T-helper 1 cell treated with Interleukin-12 subunit alpha and Interleukin-12 subunit beta and Interleukin-4 antibody, amounts not matched to agents 30 ng/mL and 1 ng/mL, for 36 hours (primary cell): ENCODE measurements at regions not wholly inside any gene's neighbourhood (a gene's known extent, or its start where the extent isn't known, plus 50 kb on each side); places are given as distances from the start of the nearest gene placed in this dataset.
"Not testable (repeated sequence)": the region's sequence is repeated elsewhere in the genome, so short reads cannot be mapped to it uniquely, and the experiment has no call there.

Experiments used
- intact Hi-C: fragments of 100-400 bp; cut with micrococcal nuclease; formaldehyde crosslinking; loops from one replicate; pipeline ENCODE4 v1.15.1; 2024

GRCh38 chr9:135400496-135400895 is 79.1 kb upstream of the PPP1R26 start:
- intact Hi-C loops: no loop called here

GRCh38 chr9:135401218-135401617 is 78.4 kb upstream of the PPP1R26 start:
- intact Hi-C loops: no loop called here

- intact Hi-C loops: no loop called here
Observed at GRCh38 chr9:135402048-135402738, 77.4 kb upstream of the PPP1R26 start.

GRCh38 chr9:135402739-135403695 is 76.6 kb upstream of the PPP1R26 start:
- intact Hi-C loops: no loop called here

GRCh38 chr9:135403733-135404450 is 75.7 kb upstream of the PPP1R26 start:
- intact Hi-C loops: no loop called here

GRCh38 chr9:135404451-135405144 is 75.0 kb upstream of the PPP1R26 start:
- intact Hi-C loops: no loop called here

GRCh38 chr9:135405145-135405464 is 74.5 kb upstream of the PPP1R26 start:
- intact Hi-C loops: not testable (repeated sequence)

- intact Hi-C loops: no loop called here
Observed at GRCh38 chr9:135408476-135409254, 70.9 kb upstream of the PPP1R26 start.

- intact Hi-C loops: loop anchor here (5.0 kb wide), 1 partner anchor 52 kb away; no protein-coding TSS in a partner anchor
Observed at GRCh38 chr9:135409286-135410200, 70.0 kb upstream of the PPP1R26 start.

GRCh38 chr9:135410421-135410820 is 69.2 kb upstream of the PPP1R26 start:
- intact Hi-C loops: loop anchor here (5.0 kb wide), 1 partner anchor 53 kb away; no protein-coding TSS in a partner anchor

GRCh38 chr9:135410831-135411473 is 68.6 kb upstream of the PPP1R26 start:
- intact Hi-C loops: loop anchor here (5.0 kb wide), 1 partner anchor 54 kb away; no protein-coding TSS in a partner anchor

- intact Hi-C loops: loop anchor here (1.0 to 5.0 kb wide), 3 partner anchors 54 to 713 kb away; no protein-coding TSS in a partner anchor
Observed at GRCh38 chr9:135411605-135412004, 68.0 kb upstream of the PPP1R26 start.

GRCh38 chr9:135412315-135413085 is 67.1 kb upstream of the PPP1R26 start:
- intact Hi-C loops: loop anchor here (1.0 to 5.0 kb wide), 3 partner anchors 55 to 714 kb away; no protein-coding TSS in a partner anchor

- intact Hi-C loops: loop anchor here (2.0 to 5.0 kb wide), 2 partner anchors 56 to 714 kb away; no protein-coding TSS in a partner anchor
Observed at GRCh38 chr9:135413086-135413375, 66.6 kb upstream of the PPP1R26 start.

- intact Hi-C loops: loop anchor here (2.0 to 5.0 kb wide), 2 partner anchors 56 to 715 kb away; no protein-coding TSS in a partner anchor
Observed at GRCh38 chr9:135413461-135413860, 66.1 kb upstream of the PPP1R26 start.

- intact Hi-C loops: loop anchor here (5.0 kb wide), 1 partner anchor 57 kb away; no protein-coding TSS in a partner anchor
Observed at GRCh38 chr9:135414293-135414692, 65.3 kb upstream of the PPP1R26 start.

GRCh38 chr9:135415586-135415985 is 64.0 kb upstream of the PPP1R26 start:
- intact Hi-C loops: no loop called here
